B cell (primary cell): ENCODE measurements at regions not wholly inside any gene's neighbourhood (a gene's known extent, or its start where the extent isn't known, plus 50 kb on each side); places are given as distances from the start of the nearest gene placed in this dataset.

ENCODE experiments used
- ATAC-seq: fragments of 200-7000 bp; cut with Tn5 transposase; one replicate; pipeline ENCODE4 v1.10.0; 2021; ENCODE audit warnings: low read depth, mild to moderate bottlenecking, moderate number of reproducible peaks, moderate library complexity
- CTCF ChIA-PET: fragments of 350-600 bp; sonication (Branson Sonifier 250); formaldehyde crosslinking; loops from one replicate; lab custom pipeline; 2021; ENCODE audit warnings: antibody characterized with exemption, inconsistent platforms; lab: Charles Lee
- POLR2A ChIA-PET: fragments of 350-600 bp; sonication (Branson Sonifier 250); formaldehyde crosslinking; loops from one replicate; lab custom pipeline; 2021; ENCODE audit warnings: antibody characterized with exemption; lab: Charles Lee
- DNase-seq: peaks from one replicate; pipeline ENCODE4 v3.0.0; 2013
- H2AFZ ChIP-seq: 2 replicates; pipeline ENCODE4 v1.6.1; 2012; ENCODE audit warnings: mild to moderate bottlenecking, low read depth, low read length; ENCODE audit not compliant: insufficient read depth, poor library complexity, severe bottlenecking
- H3K27ac ChIP-seq, 2 donors: 1 replicate in 1 of 2; 2 replicates in 1 of 2; pipeline ENCODE4 v1.5.1; 2012 to 2013; ENCODE audit warnings: low read length in 2 of 2, mild to moderate bottlenecking in 2 of 2, moderate library complexity in 1 of 2
- H3K27me3 ChIP-seq, 4 experiments: fragments of 200-600 bp in 1 of 4; sonication (generic) in 1 of 4; replicated peaks in 1 of 4; 1 replicate in 2 of 4; 2 replicates in 2 of 4; pipeline versions ENCODE4 v1.6.1 to v1.7.0; 2013 to 2016; ENCODE audit warnings: low read length in 3 of 4, mild to moderate bottlenecking in 2 of 4, mixed read lengths in 1 of 4, moderate library complexity in 1 of 4; ENCODE audit not compliant: insufficient read depth in 4 of 4, control insufficient read depth in 3 of 4; ENCODE audit errors: control extremely low read depth in 1 of 4
- H3K36me3 ChIP-seq, 2 experiments: replicated peaks in 1 of 2; 1 replicate in 1 of 2; 2 replicates in 1 of 2; pipeline versions ENCODE4 v1.6.1 to v1.7.1; 2013; ENCODE audit warnings: low read length in 1 of 2; ENCODE audit not compliant: insufficient read depth in 2 of 2, control insufficient read depth in 1 of 2; ENCODE audit errors: control extremely low read depth in 1 of 2, extremely low read depth in 1 of 2
- H3K4me1 ChIP-seq, 2 donors: fragments of 200-600 bp in 1 of 2; sonication (generic) in 1 of 2; 1 replicate in 1 of 2; 2 replicates in 1 of 2; pipeline versions ENCODE4 v1.5.1 to v1.6.1; 2013 to 2017; ENCODE audit warnings: low read length in 2 of 2; ENCODE audit not compliant: control insufficient read depth in 2 of 2, insufficient read depth in 2 of 2
- H3K4me2 ChIP-seq: replicated peaks from 2 replicates; pipeline ENCODE3; 2012; ENCODE audit warnings: mild to moderate bottlenecking, low read depth, low read length; ENCODE audit not compliant: poor library complexity, severe bottlenecking
- H3K4me3 ChIP-seq, 5 experiments: fragments of 200-600 bp in 1 of 5; sonication (generic) in 1 of 5; 1 replicate in 3 of 5; 2 replicates in 2 of 5; pipeline versions ENCODE4 v1.5.1 to v1.7.0; 2011 to 2016; ENCODE audit warnings: low read length in 4 of 5, mild to moderate bottlenecking in 4 of 5, low read depth in 2 of 5, control low read depth in 1 of 5, moderate library complexity in 1 of 5; ENCODE audit not compliant: insufficient read depth in 1 of 5; ENCODE audit errors: control extremely low read depth in 1 of 5, extremely low read depth in 1 of 5
- H3K79me2 ChIP-seq: fragments of 200-600 bp; sonication (generic); one replicate; pipeline ENCODE4 v1.6.0; 2016; ENCODE audit warnings: low read length; ENCODE audit not compliant: control insufficient read depth, insufficient read depth
- H3K9ac ChIP-seq: fragments of 200-600 bp; sonication (generic); 2 replicates; pipeline ENCODE4 v1.6.1; 2017; ENCODE audit warnings: mild to moderate bottlenecking, low read length, moderate library complexity
- H3K9me3 ChIP-seq, 3 donors: one replicate each; pipeline versions ENCODE4 v1.6.1 to v1.7.1; 2013; ENCODE audit warnings: low read length in 2 of 3; ENCODE audit not compliant: control insufficient read depth in 2 of 3, insufficient read depth in 1 of 3; ENCODE audit errors: control extremely low read depth in 1 of 3
- H4K20me1 ChIP-seq: 2 replicates; pipeline ENCODE4 v1.6.0; 2012; ENCODE audit warnings: mild to moderate bottlenecking, low read length; ENCODE audit not compliant: insufficient read depth, control insufficient read depth, poor library complexity, severe bottlenecking
- H3K27ac Mint-ChIP-seq: one replicate; pipeline ENCODE4 v1.8.0; 2021; ENCODE audit warnings: mixed read lengths
- H3K27me3 Mint-ChIP-seq: one replicate; pipeline ENCODE4 v1.8.0; 2021; ENCODE audit warnings: mixed read lengths
- H3K4me1 Mint-ChIP-seq: one replicate; pipeline ENCODE4 v1.8.0; 2021; ENCODE audit warnings: mixed read lengths
- H3K4me3 Mint-ChIP-seq: one replicate; pipeline ENCODE4 v1.8.0; 2021; ENCODE audit warnings: mixed read lengths
- H3K9me3 Mint-ChIP-seq: one replicate; pipeline ENCODE4 v1.8.0; 2022; ENCODE audit warnings: mixed read lengths; ENCODE audit not compliant: insufficient read depth
- CTCF ChIP-seq: fragments of 200-600 bp; IDR thresholded peaks from one replicate; pipeline ENCODE4 v1.8.0; 2022; ENCODE audit warnings: antibody characterized with exemption, mild to moderate bottlenecking
- EZH2 ChIP-seq: IDR thresholded peaks from 2 replicates; pipeline ENCODE4 v1.6.1; 2012; ENCODE audit warnings: borderline replicate concordance, low read depth, mild to moderate bottlenecking, moderate library complexity, low read length; ENCODE audit not compliant: insufficient read depth, poor library complexity, severe bottlenecking
- WGBS: methylation state at CpG from one replicate; pipeline ENCODE4 v1.1.5; 2013; ENCODE audit warnings: missing lambda C conversion rate; ENCODE audit not compliant: insufficient coverage; 5-methylcytosine and 5-hydroxymethylcytosine counted together
- intact Hi-C: fragments of 100-400 bp; cut with micrococcal nuclease; formaldehyde crosslinking; loops from one replicate; pipeline ENCODE4 v1.10.0; 2022

GRCh38 chr16:5709889-5710288 lies 612.3 kb upstream of the EEF2KMT start:
- no peak overlapping the region for H3K27ac Mint-ChIP-seq
- no peaks in the 10 kb centered on the region for H3K27me3 Mint-ChIP-seq
- CTCF ChIA-PET: no interaction called here

GRCh38 chr16:5706211-5706610 lies 608.6 kb upstream of the EEF2KMT start:
- DNase-seq: no peak
- Histone ChIP-seq H3K27ac (no peak overlapping the region), H4K20me1 (no peaks in the 10 kb centered on the region), H3K4me1 (no peaks in the 10 kb centered on the region), H3K9ac (no peak overlapping the region), H2AFZ (no peak overlapping the region), H3K79me2 (no peaks in the 10 kb centered on the region), H3K4me2 (no peak overlapping the region), H3K4me3 (no peak overlapping the region), H3K27me3 (no peaks in the 10 kb centered on the region), H3K9me3 (peaks cover 0 to 16% (median 6%) of the 10 kb centered on the region in 3 donors), H3K36me3 (no peaks in the 10 kb centered on the region)
- H3K4me1 Mint-ChIP-seq: no peaks in the 10 kb centered on the region
- ChIA-PET POLR2A (no interaction called here), CTCF (no interaction called here)
- H3K4me3 Mint-ChIP-seq: no peak overlapping the region
- intact Hi-C loops: no loop called here
- WGBS: 71% methylated on average over 6 of the region's 6 CpGs
- H3K9me3 Mint-ChIP-seq: peaks cover 16% of the 10 kb centered on the region
- H3K27ac Mint-ChIP-seq: no peak overlapping the region
- TF ChIP-seq EZH2: no peak
- no peak for ATAC-seq
- no peaks in the 10 kb centered on the region for H3K27me3 Mint-ChIP-seq

More at GRCh38 chr16:5709889-5710288, 612.3 kb upstream of the EEF2KMT start:
- no peaks in the 10 kb centered on the region for H3K79me2 ChIP-seq
- no peaks in the 10 kb centered on the region for H3K4me1 ChIP-seq
- intact Hi-C loops: no loop called here
- Mint-ChIP-seq H3K9me3 (peaks cover 6% of the 10 kb centered on the region), H3K4me1 (no peaks in the 10 kb centered on the region), H3K4me3 (no peak overlapping the region)
- H3K9me3 ChIP-seq: peaks cover 0 to 10% (median 0%) of the 10 kb centered on the region in 3 donors
- DNase-seq (no peak), ATAC-seq (no peak)
- WGBS: 60% methylated on average over 3 of the region's 6 CpGs
- H3K9ac ChIP-seq: no peak overlapping the region
- no peak overlapping the region for H3K4me3 ChIP-seq
- POLR2A ChIA-PET: no interaction called here
- H2AFZ ChIP-seq: no peak overlapping the region
- TF ChIP-seq CTCF (no peak), EZH2 (no peak)
- no peak overlapping the region for H3K27ac ChIP-seq
- H4K20me1 ChIP-seq: no peaks in the 10 kb centered on the region
- no peaks in the 10 kb centered on the region for H3K36me3 ChIP-seq
- no peak overlapping the region for H3K4me2 ChIP-seq
- H3K27me3 ChIP-seq: no peaks in the 10 kb centered on the region
